Liver (tissue), 3 donors: ENCODE measurements at regions not wholly inside any gene's neighbourhood (a gene's known extent, or its start where the extent isn't known, plus 50 kb on each side); places are given as distances from the start of the nearest gene placed in this dataset.

Experiments
- EGR1 ChIP-seq, 2 donors: IDR thresholded peaks; 2 replicates each; pipeline ENCODE4 v1.6.1; 2016 to 2018; ENCODE audit warnings: antibody characterized with exemption in 2 of 2, low read depth in 2 of 2
- FOXA2 ChIP-seq: IDR thresholded peaks from 2 replicates; pipeline ENCODE4 v1.6.1; 2016; ENCODE audit warnings: antibody characterized with exemption
- GABPA ChIP-seq, 2 donors: IDR thresholded peaks in 1 of 2; conservative IDR thresholded peaks in 1 of 2; 2 replicates each; pipeline ENCODE4 v1.6.1; 2016; ENCODE audit warnings: antibody characterized with exemption in 2 of 2, mild to moderate bottlenecking in 1 of 2, moderate library complexity in 1 of 2
- JUND ChIP-seq, 2 donors: IDR thresholded peaks; 2 replicates each; pipeline ENCODE4 v1.6.1; 2016; ENCODE audit warnings: antibody characterized with exemption in 2 of 2
- RAD21 ChIP-seq, 2 donors: IDR thresholded peaks; 2 replicates each; pipeline ENCODE4 v1.6.1; 2016; ENCODE audit warnings: antibody characterized with exemption in 2 of 2, mild to moderate bottlenecking in 2 of 2
- RXRA ChIP-seq, 2 donors: IDR thresholded peaks; 2 replicates each; pipeline ENCODE4 v1.6.1; 2017 to 2018; ENCODE audit warnings: antibody characterized with exemption in 2 of 2, mild to moderate bottlenecking in 1 of 2
- SP1 ChIP-seq: IDR thresholded peaks from 2 replicates; pipeline ENCODE4 v1.6.1; 2018; ENCODE audit warnings: antibody characterized with exemption, mild to moderate bottlenecking
- TAF1 ChIP-seq: conservative IDR thresholded peaks from 2 replicates; pipeline ENCODE4 v1.6.1; 2016; ENCODE audit warnings: antibody characterized with exemption, mild to moderate bottlenecking
- TF ChIP-seq, protein P1 (sequence below): fragments of 150-350 bp; IDR thresholded peaks from 2 replicates; pipeline ENCODE4 v1.5.1; 2017; ENCODE audit warnings: improper control_type of control experiment, low read depth, low read length; ENCODE audit not compliant: missing input control
- TF ChIP-seq, protein P2 (sequence below): IDR thresholded peaks from 2 replicates; pipeline ENCODE4 v1.6.1; 2016; ENCODE audit warnings: antibody characterized with exemption
- TF ChIP-seq, protein P3 (sequence below): IDR thresholded peaks from 2 replicates; pipeline ENCODE4 v1.6.1; 2016; ENCODE audit warnings: antibody characterized with exemption
- TF ChIP-seq, protein P4 (sequence below): IDR thresholded peaks from 2 replicates; pipeline ENCODE4 v1.6.1; 2016; ENCODE audit warnings: antibody characterized with exemption
- TF ChIP-seq, protein P5 (sequence below): IDR thresholded peaks from 2 replicates; pipeline ENCODE4 v1.6.1; 2016; ENCODE audit warnings: antibody characterized with exemption, mild to moderate bottlenecking
- donor health status: healthy.
- donor health status: healthy.

DNA sequence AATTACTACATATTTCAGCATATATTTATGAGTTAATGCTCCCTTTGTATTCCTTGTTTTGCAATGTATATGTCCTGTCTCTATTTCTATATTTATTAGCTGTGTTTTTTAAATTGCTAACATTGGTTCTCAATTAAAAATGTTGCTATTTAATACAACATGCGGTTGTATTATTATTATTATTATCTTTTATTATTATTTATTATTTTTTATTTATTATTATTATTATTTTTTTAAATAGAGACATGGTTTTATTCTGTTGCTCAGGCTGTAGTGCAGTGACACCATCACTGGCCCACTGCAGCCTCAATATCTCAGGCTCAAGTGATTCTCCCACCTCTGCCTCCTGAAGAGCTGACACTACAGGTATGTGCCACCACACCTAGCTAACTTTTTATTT lies 1005.9 kb upstream of the ADGRL3 start:
- TF ChIP-seq GABPA (IDR thresholded peaks at IDR 0.05 in 1 of 2, conservative IDR thresholded peaks at IDR 0.05 in 1 of 2) (no peak), TAF1 (no peak), JUND (IDR thresholded peaks at IDR 0.05) (no peak), SP1 (no peak), EGR1 (IDR thresholded peaks at IDR 0.05; ENCODE audit: low read depth in 2 of 2) (no peak), FOXA2 (no peak), RXRA (IDR thresholded peaks at IDR 0.05) (no peak), RAD21 (IDR thresholded peaks at IDR 0.05) (no peak)
- TF ChIP-seq, protein P1, sequence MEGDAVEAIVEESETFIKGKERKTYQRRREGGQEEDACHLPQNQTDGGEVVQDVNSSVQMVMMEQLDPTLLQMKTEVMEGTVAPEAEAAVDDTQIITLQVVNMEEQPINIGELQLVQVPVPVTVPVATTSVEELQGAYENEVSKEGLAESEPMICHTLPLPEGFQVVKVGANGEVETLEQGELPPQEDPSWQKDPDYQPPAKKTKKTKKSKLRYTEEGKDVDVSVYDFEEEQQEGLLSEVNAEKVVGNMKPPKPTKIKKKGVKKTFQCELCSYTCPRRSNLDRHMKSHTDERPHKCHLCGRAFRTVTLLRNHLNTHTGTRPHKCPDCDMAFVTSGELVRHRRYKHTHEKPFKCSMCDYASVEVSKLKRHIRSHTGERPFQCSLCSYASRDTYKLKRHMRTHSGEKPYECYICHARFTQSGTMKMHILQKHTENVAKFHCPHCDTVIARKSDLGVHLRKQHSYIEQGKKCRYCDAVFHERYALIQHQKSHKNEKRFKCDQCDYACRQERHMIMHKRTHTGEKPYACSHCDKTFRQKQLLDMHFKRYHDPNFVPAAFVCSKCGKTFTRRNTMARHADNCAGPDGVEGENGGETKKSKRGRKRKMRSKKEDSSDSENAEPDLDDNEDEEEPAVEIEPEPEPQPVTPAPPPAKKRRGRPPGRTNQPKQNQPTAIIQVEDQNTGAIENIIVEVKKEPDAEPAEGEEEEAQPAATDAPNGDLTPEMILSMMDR: no peak
- TF ChIP-seq, protein P2, sequence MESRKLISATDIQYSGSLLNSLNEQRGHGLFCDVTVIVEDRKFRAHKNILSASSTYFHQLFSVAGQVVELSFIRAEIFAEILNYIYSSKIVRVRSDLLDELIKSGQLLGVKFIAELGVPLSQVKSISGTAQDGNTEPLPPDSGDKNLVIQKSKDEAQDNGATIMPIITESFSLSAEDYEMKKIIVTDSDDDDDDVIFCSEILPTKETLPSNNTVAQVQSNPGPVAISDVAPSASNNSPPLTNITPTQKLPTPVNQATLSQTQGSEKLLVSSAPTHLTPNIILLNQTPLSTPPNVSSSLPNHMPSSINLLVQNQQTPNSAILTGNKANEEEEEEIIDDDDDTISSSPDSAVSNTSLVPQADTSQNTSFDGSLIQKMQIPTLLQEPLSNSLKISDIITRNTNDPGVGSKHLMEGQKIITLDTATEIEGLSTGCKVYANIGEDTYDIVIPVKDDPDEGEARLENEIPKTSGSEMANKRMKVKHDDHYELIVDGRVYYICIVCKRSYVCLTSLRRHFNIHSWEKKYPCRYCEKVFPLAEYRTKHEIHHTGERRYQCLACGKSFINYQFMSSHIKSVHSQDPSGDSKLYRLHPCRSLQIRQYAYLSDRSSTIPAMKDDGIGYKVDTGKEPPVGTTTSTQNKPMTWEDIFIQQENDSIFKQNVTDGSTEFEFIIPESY: no peak
- TF ChIP-seq, protein P3, sequence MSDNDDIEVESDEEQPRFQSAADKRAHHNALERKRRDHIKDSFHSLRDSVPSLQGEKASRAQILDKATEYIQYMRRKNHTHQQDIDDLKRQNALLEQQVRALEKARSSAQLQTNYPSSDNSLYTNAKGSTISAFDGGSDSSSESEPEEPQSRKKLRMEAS: no peak
- TF ChIP-seq, protein P4, sequence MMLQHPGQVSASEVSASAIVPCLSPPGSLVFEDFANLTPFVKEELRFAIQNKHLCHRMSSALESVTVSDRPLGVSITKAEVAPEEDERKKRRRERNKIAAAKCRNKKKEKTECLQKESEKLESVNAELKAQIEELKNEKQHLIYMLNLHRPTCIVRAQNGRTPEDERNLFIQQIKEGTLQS: no peak
- TF ChIP-seq, protein P5, sequence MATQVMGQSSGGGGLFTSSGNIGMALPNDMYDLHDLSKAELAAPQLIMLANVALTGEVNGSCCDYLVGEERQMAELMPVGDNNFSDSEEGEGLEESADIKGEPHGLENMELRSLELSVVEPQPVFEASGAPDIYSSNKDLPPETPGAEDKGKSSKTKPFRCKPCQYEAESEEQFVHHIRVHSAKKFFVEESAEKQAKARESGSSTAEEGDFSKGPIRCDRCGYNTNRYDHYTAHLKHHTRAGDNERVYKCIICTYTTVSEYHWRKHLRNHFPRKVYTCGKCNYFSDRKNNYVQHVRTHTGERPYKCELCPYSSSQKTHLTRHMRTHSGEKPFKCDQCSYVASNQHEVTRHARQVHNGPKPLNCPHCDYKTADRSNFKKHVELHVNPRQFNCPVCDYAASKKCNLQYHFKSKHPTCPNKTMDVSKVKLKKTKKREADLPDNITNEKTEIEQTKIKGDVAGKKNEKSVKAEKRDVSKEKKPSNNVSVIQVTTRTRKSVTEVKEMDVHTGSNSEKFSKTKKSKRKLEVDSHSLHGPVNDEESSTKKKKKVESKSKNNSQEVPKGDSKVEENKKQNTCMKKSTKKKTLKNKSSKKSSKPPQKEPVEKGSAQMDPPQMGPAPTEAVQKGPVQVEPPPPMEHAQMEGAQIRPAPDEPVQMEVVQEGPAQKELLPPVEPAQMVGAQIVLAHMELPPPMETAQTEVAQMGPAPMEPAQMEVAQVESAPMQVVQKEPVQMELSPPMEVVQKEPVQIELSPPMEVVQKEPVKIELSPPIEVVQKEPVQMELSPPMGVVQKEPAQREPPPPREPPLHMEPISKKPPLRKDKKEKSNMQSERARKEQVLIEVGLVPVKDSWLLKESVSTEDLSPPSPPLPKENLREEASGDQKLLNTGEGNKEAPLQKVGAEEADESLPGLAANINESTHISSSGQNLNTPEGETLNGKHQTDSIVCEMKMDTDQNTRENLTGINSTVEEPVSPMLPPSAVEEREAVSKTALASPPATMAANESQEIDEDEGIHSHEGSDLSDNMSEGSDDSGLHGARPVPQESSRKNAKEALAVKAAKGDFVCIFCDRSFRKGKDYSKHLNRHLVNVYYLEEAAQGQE: no peak
